HEK293T (cell line): ENCODE measurements at regions not wholly inside any gene's neighbourhood (a gene's known extent, or its start where the extent isn't known, plus 50 kb on each side); places are given as distances from the start of the nearest gene placed in this dataset.

Experiments
- BHLHE40 ChIP-seq: fragments of 450-650 bp; IDR thresholded peaks from 2 replicates; pipeline ENCODE4 v1.6.1; 2016; ENCODE audit warnings: mild to moderate bottlenecking, moderate library complexity, borderline replicate concordance
- FOXA1 ChIP-seq: fragments of 450-650 bp; IDR thresholded peaks from 2 replicates; pipeline ENCODE4 v1.6.1; 2016; ENCODE audit warnings: mild to moderate bottlenecking
- FOXK2 ChIP-seq: fragments of 450-650 bp; IDR thresholded peaks from 2 replicates; pipeline ENCODE4 v1.6.1; 2016; ENCODE audit warnings: mild to moderate bottlenecking
- FOXM1 ChIP-seq: fragments of 450-650 bp; IDR thresholded peaks from 2 replicates; pipeline ENCODE4 v1.6.1; 2017; ENCODE audit warnings: mild to moderate bottlenecking, borderline replicate concordance
- HDGF ChIP-seq: fragments of 450-650 bp; IDR thresholded peaks from 2 replicates; pipeline ENCODE4 v1.6.1; 2017; ENCODE audit warnings: antibody characterized with exemption, borderline replicate concordance
- LEF1 ChIP-seq: fragments of 450-650 bp; IDR thresholded peaks from 2 replicates; pipeline ENCODE4 v1.6.1; 2017; ENCODE audit warnings: mild to moderate bottlenecking, borderline replicate concordance
- NFRKB ChIP-seq: fragments of 450-650 bp; IDR thresholded peaks from 2 replicates; pipeline ENCODE4 v1.6.1; 2016; ENCODE audit warnings: mild to moderate bottlenecking, moderate library complexity
- SP1 ChIP-seq: fragments of 450-650 bp; IDR thresholded peaks from 2 replicates; pipeline ENCODE4 v1.6.1; 2017
- SUZ12 ChIP-seq: fragments of 450-650 bp; IDR thresholded peaks from 2 replicates; pipeline ENCODE4 v1.6.1; 2016; ENCODE audit warnings: mild to moderate bottlenecking
- ZNF384 ChIP-seq: fragments of 450-650 bp; IDR thresholded peaks from 2 replicates; pipeline ENCODE4 v1.6.1; 2016
- TF ChIP-seq, protein P1 (sequence below): fragments of 450-650 bp; IDR thresholded peaks from 2 replicates; pipeline ENCODE4 v1.6.1; 2016

DNA sequence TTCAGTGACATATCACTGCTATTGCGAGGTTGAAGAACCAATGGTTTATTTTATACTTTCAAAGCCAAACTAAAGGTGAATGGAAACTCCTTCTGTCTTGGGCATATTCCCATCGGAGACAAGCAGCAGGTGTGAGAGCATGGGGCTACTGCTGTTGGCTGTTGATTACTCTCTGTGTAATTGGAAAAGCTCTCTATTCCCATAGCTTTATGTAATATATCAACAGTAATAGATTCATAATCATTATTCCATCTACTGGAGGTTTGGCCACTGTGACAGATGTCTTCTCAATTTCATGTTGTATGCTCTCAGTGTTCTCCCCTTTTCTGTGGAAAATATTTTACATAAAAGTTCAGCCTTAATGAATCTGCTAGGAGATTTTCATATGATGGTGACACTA lies 352.0 kb downstream of the BTG1 start:
- TF ChIP-seq, protein P1, sequence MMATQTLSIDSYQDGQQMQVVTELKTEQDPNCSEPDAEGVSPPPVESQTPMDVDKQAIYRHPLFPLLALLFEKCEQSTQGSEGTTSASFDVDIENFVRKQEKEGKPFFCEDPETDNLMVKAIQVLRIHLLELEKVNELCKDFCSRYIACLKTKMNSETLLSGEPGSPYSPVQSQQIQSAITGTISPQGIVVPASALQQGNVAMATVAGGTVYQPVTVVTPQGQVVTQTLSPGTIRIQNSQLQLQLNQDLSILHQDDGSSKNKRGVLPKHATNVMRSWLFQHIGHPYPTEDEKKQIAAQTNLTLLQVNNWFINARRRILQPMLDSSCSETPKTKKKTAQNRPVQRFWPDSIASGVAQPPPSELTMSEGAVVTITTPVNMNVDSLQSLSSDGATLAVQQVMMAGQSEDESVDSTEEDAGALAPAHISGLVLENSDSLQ: no peak
- TF ChIP-seq FOXK2 (no peak), LEF1 (no peak), BHLHE40 (no peak), FOXM1 (no peak), NFRKB (no peak), SP1 (no peak), SUZ12 (no peak), ZNF384 (no peak), FOXA1 (no peak), HDGF (no peak)
